ENCODE measurements at regions not wholly inside any gene's neighbourhood (a gene's known extent, or its start where the extent isn't known, plus 50 kb on each side); places are given as distances from the start of the nearest gene placed in this dataset.

GRCh38 chr19:37829526-37829925, 50.1 kb upstream of the ZNF573 start:
- Histone ChIP-seq H3K27ac (ENCODE audit: low read depth, low read length) (no peak overlapping the region), H3K4me3 (ENCODE audit: low read depth, low read length) (no peak overlapping the region), H3K36me3 (ENCODE audit: control insufficient read depth, insufficient read depth, low read length) (peaks cover 29% of the 10 kb centered on the region), H3K4me1 (ENCODE audit: control insufficient read depth, insufficient read depth, low read length) (no peaks in the 10 kb centered on the region), H3K27me3 (ENCODE audit: control insufficient read depth, insufficient read depth, low read length) (no peaks in the 10 kb centered on the region), H3K9ac (ENCODE audit: low read depth, low read length) (no peak overlapping the region), H3K9me3 (ENCODE audit: control insufficient read depth, insufficient read depth, low read length) (peaks cover 81% of the 10 kb centered on the region)

Measured in HUES48 (cell line).